ENCODE measurements at regions not wholly inside any gene's neighbourhood (a gene's known extent, or its start where the extent isn't known, plus 50 kb on each side); places are given as distances from the start of the nearest gene placed in this dataset.

DNA sequence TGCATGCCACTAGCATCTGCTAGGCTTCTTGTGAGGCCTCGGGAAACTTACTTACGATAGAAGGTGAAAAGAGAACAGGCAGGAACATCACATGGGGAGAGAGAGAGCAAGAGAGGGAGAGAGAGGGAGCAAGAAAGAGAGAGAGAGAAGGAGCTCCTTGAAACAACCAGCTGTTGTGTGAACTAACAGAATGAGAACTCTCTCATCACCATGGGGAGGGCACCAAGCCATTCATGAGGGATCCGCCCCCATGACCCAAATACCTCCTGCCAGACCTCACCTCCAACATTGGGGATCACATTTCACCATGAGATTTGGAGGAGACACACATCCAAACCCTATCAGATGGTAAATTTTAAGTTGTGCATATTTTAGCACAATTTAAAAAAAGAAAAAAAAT, 1217.2 kb downstream of the TYW1 start:
- no peak for DNase-seq (ENCODE audit: low spot score in 2 of 2)
- no peak overlapping the region for H3K4me3 ChIP-seq
- no peaks in the 10 kb centered on the region for H3K36me3 ChIP-seq
- H3K27ac ChIP-seq: no peak overlapping the region
- TF ChIP-seq POLR2AphosphoS5 (IDR thresholded peaks at IDR 0.05) (no peak), EP300 (IDR thresholded peaks at IDR 0.05) (no peak), POLR2A (IDR thresholded peaks at IDR 0.05) (no peak)
- no peaks in the 10 kb centered on the region for H3K9me3 ChIP-seq
- H3K4me1 ChIP-seq: no peaks in the 10 kb centered on the region
- 92% methylated on average over 3 of the region's 3 CpGs for WGBS
- H3K27me3 ChIP-seq: no peaks in the 10 kb centered on the region

DNA sequence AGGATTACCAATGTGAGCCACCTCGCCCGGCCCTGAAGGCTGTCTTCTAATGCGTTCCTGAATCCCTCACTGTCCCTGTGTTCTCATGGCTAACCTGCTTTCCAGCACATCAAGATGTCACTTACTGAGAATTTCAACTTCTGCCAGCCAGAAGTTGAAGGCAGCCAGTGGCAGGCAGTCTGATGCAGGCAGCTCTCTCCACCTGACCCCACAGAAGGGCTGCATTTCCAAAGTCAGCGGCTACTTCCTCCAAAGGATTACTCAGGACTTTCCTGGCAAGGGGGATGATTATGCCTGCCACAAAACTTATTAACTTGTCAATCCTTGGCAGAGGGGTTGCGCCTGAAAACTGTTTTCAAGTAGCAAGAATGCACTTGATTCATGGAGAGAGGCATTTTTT, 1219.4 kb downstream of the TYW1 start:
- TF ChIP-seq, protein P1, sequence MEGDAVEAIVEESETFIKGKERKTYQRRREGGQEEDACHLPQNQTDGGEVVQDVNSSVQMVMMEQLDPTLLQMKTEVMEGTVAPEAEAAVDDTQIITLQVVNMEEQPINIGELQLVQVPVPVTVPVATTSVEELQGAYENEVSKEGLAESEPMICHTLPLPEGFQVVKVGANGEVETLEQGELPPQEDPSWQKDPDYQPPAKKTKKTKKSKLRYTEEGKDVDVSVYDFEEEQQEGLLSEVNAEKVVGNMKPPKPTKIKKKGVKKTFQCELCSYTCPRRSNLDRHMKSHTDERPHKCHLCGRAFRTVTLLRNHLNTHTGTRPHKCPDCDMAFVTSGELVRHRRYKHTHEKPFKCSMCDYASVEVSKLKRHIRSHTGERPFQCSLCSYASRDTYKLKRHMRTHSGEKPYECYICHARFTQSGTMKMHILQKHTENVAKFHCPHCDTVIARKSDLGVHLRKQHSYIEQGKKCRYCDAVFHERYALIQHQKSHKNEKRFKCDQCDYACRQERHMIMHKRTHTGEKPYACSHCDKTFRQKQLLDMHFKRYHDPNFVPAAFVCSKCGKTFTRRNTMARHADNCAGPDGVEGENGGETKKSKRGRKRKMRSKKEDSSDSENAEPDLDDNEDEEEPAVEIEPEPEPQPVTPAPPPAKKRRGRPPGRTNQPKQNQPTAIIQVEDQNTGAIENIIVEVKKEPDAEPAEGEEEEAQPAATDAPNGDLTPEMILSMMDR (IDR thresholded peaks at IDR 0.05): no peak
- TF ChIP-seq POLR2A (IDR thresholded peaks at IDR 0.05) (no peak), EP300 (IDR thresholded peaks at IDR 0.05) (no peak), POLR2AphosphoS5 (IDR thresholded peaks at IDR 0.05) (no peak)
- H3K36me3 ChIP-seq: no peaks in the 10 kb centered on the region
- H3K9me3 ChIP-seq: no peaks in the 10 kb centered on the region
- H3K27ac ChIP-seq: no peak overlapping the region
- DNase-seq (ENCODE audit: low spot score in 2 of 2): no peak
- H3K4me3 ChIP-seq: no peak overlapping the region
- WGBS: 27% methylated on average over 5 of the region's 5 CpGs
- no peaks in the 10 kb centered on the region for H3K4me1 ChIP-seq
- H3K27me3 ChIP-seq: no peaks in the 10 kb centered on the region

DNA sequence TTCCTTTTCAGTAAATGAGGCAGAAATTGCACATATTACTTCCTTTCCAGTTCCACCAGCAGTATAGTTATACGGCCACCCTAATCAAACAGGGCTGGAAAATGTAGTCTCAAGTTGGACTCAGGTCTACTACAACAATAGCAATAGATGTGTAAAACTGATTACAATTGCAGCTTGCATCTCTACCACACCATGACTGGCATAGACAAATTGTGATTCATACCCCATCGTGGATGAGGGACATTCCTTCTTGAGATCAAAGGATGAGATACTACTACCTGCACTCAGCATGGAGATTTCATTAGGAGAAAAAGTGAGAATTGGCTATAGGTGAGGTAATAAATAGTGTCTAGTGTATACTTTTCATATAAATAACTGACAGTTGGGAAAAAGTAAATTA, 1220.8 kb downstream of the TYW1 start:
- Histone ChIP-seq H3K36me3 (no peaks in the 10 kb centered on the region), H3K9me3 (no peaks in the 10 kb centered on the region), H3K4me1 (no peaks in the 10 kb centered on the region), H3K27ac (no peak overlapping the region), H3K27me3 (no peaks in the 10 kb centered on the region), H3K4me3 (no peak overlapping the region)
- 51% methylated on average over 2 of the region's 2 CpGs for WGBS
- DNase-seq (ENCODE audit: low spot score in 2 of 2): no peak
- TF ChIP-seq EP300 (IDR thresholded peaks at IDR 0.05) (no peak), POLR2AphosphoS5 (IDR thresholded peaks at IDR 0.05) (no peak), POLR2A (IDR thresholded peaks at IDR 0.05) (no peak)
- TF ChIP-seq, protein P1 (IDR thresholded peaks at IDR 0.05): no peak

DNA sequence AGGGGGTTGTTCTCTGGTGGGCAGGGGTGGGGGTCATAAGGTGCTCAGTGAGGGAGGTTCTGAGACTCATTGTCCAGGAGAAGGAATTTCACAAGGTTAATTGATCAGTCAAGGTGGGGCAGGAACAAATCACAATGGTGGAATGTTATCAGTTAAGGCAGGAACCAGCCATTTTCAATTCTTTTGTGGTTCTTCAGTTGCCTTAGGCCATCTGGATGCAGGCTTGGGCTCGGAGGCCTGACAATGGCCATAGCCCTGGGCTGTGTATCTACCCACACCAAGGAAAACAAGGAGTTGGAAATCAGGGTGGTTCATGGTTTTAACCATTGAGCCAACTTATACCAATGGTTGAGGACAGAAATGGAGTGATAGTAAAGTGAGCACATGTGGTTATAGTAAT, 1221.8 kb downstream of the TYW1 start:
- DNase-seq (ENCODE audit: low spot score in 2 of 2): no peak
- H3K27me3 ChIP-seq: no peaks in the 10 kb centered on the region
- no peaks in the 10 kb centered on the region for H3K4me1 ChIP-seq
- 54% methylated on average over 1 of the region's 1 CpG for WGBS
- H3K4me3 ChIP-seq: no peak overlapping the region
- H3K27ac ChIP-seq: no peak overlapping the region
- no peaks in the 10 kb centered on the region for H3K36me3 ChIP-seq
- no peaks in the 10 kb centered on the region for H3K9me3 ChIP-seq
- TF ChIP-seq EP300 (IDR thresholded peaks at IDR 0.05) (no peak), POLR2AphosphoS5 (IDR thresholded peaks at IDR 0.05) (no peak), POLR2A (IDR thresholded peaks at IDR 0.05) (no peak)
- TF ChIP-seq, protein P1 (IDR thresholded peaks at IDR 0.05): no peak

DNA sequence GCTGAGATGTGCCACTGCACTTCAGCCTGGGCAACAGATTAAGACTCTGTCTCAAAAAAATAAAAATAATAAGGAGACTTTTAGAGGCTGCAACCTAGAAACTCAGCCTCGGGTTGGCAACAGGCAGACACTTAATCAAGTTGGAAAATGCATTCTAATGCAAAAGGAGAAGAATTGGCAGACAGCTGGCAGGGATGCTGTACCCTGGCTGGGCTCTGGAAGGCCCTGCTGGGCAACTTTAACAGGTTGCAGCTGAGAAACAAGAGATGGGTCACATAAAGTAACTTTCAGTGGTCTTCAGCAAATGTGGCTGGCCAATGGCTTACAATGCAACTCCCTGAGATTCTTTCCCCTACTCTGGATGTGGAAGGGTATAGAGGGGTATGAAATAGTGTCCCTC, 1225.7 kb downstream of the TYW1 start:
- Histone ChIP-seq H3K36me3 (no peaks in the 10 kb centered on the region), H3K9me3 (no peaks in the 10 kb centered on the region), H3K27ac (no peak overlapping the region), H3K4me1 (peaks cover 3% of the 10 kb centered on the region), H3K27me3 (peaks cover 3% of the 10 kb centered on the region), H3K4me3 (no peak overlapping the region)
- DNase-seq (ENCODE audit: low spot score in 2 of 2): no peak
- WGBS: 76% methylated on average over 1 of the region's 1 CpG
- TF ChIP-seq POLR2AphosphoS5 (IDR thresholded peaks at IDR 0.05): no peak
- TF ChIP-seq, protein P1 (IDR thresholded peaks at IDR 0.05): no peak
- TF ChIP-seq POLR2A (IDR thresholded peaks at IDR 0.05): no peak
- TF ChIP-seq EP300 (IDR thresholded peaks at IDR 0.05): no peak
